22Rv1 (cell line): ENCODE measurements at regions not wholly inside any gene's neighbourhood (a gene's known extent, or its start where the extent isn't known, plus 50 kb on each side); places are given as distances from the start of the nearest gene placed in this dataset.

Source experiments
- CTCF ChIP-seq: fragments of 450-650 bp; IDR thresholded peaks from 2 replicates; pipeline ENCODE4 v1.5.1; 2017; ENCODE audit warnings: mild to moderate bottlenecking
- ZFX ChIP-seq: fragments of 450-650 bp; IDR thresholded peaks from 2 replicates; pipeline ENCODE4 v1.6.1; 2017; ENCODE audit warnings: antibody characterized with exemption, borderline replicate concordance

GRCh38 chr4:26067035-26067434 is 153.0 kb downstream of the SMIM20 start:
- TF ChIP-seq CTCF (no peak), ZFX (no peak)
